NCI-H2196 treated with DMSO at 0.1 percent for 48 hours (cell line): ENCODE measurements at regions not wholly inside any gene's neighbourhood (a gene's known extent, or its start where the extent isn't known, plus 50 kb on each side); places are given as distances from the start of the nearest gene placed in this dataset.

Experiments used
- DNase-seq: peaks from one replicate; lab custom pipeline; 2025; ENCODE audit not compliant: unreplicated experiment; lab: John Stamatoyannopoulos, UW

DNA sequence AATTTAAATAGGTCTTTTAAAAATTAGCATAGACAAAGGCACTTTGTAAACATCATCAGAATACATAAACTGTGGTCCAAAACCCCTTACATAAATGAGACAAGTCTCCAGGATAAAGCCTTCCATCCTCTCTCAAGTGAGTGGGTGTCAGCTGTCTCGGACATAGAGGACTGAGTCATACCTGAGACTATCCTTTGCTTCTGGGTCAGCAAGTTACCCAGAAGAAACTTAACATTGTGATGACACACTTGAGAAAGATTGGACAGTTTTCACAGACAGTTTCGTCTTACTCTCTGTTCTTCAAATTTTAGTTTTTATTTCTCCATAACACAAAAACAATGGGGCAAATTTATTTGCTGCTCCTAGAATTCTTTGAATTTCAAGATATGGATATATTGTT lies 838.0 kb downstream of the DHX35 start:
- DNase-seq = no peak

DNA sequence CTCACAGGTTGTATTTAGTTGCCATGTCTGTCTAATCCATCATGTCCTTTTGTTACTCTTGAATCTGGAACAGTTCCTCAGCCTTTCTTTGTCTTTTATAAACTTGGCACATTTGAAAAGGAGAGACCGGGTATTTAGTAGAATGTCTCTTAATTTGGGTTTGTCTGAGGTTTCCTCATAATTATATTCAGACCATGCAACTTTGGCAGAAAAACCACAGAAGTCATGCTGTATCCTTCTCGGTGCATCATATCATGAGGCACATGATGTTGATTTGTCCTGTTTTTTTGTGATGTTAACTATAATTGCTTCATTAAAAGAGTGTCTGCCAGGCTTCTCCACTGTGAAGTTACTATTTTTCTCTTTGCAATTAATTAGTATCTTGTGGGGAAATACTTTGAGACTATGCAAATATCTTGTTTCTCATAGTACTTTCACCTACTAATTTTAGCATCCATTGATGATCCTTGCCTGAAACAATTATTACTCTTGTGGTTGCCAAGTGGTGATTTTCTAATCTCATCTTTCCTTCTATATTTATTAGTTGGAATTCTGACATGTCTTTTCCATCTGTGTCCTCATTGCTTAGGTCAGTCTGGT lies 837.3 kb downstream of the DHX35 start:
- no peak for DNase-seq

DNA sequence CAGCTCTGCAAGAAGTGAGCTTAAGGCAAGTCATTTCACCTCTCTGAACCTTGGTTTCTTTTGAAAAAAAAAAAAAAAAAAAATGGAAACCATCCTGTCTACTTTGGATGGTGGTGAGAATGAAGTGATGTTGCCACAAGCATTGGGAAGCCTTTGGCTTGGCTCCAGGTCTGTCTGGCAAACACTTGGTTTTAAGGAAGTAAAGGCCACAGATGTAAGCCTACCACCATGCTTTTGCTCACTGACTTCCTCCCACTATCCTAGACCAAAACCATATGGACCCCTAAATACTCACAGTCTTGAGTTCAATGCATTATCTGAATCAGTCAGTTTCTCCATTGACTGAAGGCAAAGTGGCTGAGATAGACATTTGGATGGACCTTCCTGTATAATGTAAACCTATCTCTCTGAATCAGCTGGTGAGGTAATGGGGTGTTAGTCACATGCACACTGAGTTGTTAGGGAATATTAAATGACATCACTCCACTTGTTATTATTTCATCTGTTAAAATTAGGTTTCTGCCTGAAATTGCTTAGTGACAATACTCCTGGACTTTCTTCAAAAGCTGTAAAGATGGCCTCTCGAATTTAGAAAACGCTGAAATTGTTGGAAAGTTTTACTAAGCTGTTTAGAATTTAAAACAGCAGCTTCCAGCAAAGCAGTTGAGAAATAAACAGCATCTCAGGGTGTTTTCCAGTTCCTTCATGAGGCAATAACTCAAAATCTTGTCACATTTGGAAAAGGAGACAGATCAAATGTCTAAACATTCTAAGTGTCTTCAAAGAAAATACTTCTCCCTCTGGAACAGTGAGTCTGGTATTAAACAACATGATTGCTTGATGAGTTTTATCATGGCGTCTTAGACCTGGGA lies 833.5 kb downstream of the DHX35 start:
- DNase-seq = no peak

DNA sequence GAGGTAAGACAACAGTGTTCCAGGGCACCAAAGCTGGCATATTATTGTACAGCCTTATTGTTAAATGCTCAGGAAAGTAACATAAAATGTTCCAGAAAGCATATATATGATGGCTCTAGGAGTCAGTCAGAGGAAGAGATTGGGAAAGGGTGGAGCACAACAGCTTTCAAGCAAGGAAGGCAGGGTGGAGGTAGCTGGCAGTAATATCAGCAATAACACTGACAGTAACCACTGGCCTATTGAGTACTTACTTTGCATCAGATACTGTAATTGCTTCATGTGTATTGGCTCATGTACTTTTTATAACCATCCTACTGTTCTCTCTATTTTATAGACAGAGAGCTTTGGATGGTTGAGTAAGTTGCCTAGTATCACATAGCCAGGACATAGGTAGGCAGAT lies 830.2 kb downstream of the DHX35 start:
- DNase-seq = no peak

DNA sequence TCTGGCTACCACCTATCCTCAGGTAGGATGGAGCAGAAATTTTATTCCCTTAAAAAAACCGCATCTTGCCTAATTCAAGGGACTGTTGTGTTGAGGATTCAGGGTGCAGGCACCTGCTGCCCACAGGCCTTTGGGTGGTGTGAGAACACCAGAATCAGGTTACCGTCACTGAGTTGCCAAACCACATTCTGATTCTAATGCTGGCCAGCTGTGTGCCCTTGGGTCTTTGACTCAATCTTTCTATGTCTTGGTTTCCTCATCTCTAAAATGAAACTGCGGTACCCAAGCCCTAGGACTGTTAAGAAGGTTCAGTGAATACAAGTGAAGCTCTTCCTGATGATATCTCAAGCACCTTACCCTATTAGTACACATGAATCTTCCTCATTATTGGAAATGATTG lies 827.3 kb downstream of the DHX35 start:
- no peak for DNase-seq

DNA sequence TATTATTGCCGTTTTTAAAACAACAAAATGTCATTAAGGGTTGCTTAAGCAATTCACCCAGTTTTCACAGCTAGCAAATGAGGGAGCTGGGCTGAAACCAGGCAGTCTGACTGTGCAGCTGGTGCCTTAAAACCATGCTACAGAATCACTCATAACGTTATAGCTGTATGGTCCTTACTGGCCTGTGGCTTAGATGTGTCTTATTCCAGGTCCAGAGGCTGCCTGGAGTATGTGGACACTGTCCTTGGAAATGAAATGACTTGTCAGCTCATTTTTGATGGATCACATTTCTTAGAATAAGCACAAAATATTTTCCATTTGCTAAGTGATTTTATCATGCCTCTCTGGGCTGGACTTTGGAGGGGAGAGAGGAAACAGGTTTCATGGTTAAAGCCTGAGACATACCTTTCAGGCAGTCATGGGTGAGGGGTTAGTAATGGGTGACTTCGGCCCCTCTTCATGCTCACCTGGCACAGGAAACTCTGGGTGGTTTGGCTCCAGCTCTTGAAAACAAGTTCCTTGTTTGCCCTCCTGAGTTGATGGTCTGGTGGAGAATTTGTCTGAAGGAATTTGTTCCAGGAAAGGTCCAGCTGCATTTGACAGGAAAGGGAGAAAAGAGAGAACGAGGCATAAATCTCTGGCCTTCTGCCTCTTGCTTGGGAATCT lies 823.2 kb downstream of the DHX35 start:
- DNase-seq = no peak

DNA sequence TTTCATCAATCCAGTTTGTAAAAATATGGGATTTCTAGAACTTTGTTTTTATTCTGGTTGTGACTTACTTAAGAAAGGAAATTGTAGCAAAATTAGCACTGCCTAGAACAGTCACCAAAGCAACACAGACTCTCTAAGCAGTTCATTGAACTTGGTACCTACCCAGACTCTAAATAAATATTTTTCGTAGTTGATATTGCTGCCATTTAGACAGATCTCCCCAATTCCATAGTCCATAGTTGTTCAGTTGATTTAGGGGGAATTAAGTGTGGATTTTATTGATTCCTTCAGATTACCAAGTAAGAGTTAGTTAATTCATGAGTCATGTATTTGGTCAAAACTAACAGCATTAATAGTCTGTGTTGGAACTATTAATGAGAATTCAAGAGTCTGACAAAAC lies 822.5 kb downstream of the DHX35 start:
- no peak for DNase-seq

DNA sequence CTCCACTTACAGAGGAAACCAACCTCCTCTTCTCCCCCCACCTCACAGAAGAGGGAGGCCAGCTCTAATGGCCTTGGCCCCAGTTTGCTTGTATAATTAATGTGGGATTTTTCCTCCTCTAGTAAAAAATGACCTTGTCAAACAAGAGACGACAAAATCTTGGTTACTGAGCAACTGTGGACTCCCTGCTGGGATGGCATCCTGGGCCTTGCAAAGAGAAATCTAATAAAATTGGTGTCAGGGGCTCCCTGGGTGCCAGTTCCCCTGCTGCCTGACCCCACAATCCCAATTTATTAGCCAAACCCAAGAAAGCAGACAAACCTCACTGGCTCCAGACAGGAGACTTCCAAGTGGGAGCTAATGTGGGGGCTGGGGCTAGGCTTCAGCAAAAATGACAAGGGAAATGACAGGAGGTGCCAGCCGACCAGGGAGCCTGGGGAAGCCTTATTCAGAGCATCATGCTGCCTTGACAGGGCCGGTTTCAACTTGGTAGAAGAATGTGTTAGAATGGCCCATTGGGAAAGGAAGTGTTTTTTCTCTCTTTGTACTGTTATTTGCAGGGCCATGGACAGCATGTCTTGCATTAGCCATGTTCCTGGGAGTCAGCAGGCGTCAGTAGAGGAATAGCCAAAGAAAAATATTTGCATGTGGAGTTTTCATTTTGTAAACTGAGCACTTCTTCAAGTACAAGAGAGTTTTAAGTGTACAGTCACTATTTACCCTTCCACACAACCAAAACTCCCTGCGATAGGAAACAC lies 816.9 kb downstream of the DHX35 start:
- DNase-seq = no peak

DNA sequence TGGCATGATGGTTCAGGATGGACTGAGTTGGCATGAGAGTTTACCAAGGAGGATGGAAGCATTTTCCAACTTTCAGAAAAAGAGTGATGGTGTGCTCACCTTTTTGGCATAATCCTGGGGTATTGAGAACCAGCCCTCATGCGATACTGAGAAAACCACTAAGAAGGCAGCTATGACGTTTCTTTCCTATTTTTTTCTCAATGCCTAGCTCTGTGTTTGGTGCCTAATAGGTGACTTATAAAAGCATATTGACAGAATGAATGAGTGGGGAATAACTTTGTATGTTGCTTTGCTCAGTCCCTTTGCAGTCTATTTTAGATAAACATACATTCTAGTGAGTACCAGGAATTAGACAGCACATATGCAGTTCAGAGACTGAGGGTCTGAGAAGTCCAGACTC lies 816.3 kb downstream of the DHX35 start:
- no peak for DNase-seq

DNA sequence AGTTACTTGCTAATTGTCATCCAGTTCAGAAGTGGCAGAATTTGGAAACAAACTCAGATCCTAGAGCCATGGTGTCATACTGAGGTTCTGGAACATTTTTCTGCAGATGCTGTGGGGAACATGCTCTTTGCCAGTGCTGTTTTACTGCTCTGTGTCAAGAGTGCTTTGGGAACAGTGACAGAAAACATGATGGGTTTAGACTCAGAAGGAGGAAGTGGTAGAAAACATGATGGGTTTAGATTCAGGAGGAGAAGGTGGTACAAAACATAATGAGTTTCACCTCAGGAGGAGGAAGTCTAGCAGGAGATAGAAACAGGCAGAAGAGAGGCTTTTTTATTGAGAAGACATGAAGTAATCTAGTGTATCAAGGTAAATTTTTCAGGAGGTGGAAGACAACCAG lies 815.5 kb downstream of the DHX35 start:
- DNase-seq = no peak

DNA sequence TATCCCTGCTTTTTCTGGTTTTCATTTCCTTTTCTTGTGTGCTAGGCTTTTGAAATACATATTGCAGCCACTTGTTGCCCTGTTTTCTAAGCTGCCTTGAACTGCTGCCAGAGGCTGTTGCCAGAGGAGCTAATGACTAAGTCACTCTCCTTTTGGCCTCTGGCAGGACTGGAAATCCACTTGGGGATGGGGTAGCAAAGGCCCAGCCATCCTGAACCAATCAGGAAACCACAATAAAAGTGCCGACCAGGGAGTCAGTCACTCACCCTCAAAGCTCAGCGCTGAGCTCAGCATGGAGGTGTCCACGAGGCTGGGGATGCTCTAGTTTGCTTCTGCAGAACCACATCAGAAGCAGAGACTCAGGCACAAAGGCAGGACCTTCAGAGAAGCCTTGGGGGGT lies 813.0 kb downstream of the DHX35 start:
- DNase-seq = peak; percentile 39

DNA sequence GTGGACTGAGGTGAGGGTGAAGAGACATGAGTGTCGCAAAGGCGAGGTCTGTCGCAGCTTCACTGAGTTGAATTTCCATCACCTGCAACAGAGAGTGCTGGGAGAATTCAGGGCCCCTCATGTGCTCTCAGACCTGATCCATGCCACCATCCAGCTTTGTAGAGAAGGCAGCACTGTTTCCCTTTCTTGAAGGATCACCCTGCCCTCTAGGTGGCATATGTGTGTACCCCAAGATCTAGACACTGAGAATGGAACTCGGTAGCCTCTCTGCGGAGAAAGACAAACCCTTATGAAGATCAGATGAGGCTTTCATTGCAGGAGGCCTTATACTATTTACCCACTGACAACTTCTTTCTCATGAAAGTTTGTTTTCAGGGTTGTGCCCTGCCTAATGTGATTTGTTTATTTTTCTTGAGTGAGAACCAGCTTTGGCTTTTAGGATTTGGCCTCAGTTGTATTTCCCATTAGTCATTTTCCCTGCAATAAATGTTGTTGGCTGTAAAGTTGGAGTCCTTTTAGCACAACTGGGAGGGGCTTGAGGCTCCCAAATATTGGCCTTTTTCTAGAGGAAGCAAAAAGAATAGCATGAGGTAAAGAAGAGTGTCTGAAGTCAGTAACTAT lies 811.3 kb downstream of the DHX35 start:
- no peak for DNase-seq

DNA sequence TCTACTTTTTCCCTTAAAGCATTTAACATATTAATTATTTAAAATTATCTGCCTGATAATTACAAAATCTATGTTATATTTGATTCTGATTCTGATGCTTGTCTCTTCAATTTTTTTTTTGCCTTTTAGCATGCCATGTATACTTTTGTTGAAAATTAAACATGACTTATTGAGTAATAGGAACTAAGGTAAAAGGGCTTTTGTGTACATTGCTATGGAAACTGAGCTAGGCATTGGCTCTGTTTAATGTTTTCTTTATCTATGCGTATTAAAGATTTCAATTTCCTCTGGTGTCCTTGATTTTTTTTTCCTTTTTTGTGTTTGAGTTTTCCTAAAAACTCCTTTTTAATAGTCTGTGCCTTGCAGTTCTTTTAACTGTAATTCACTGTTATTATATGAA lies 805.2 kb downstream of the DHX35 start:
- DNase-seq = no peak

DNA sequence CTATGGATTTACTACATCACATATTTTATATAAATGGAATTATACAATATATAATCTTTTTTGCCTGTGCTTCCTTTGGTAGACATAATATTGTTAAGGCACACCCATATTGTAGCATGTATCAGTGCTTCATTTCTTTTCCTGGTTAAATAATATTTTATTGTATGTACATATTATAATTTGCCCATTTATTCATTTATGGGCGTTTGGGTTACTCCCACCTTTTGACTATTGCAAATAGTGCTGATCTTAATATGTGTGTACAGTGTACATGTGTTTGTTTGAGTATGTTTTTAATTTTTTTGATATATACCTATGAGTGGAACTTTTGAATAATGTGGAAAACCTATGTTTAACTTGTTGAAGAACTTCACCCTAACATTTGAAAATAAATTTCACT lies 804.2 kb downstream of the DHX35 start:
- no peak for DNase-seq

DNA sequence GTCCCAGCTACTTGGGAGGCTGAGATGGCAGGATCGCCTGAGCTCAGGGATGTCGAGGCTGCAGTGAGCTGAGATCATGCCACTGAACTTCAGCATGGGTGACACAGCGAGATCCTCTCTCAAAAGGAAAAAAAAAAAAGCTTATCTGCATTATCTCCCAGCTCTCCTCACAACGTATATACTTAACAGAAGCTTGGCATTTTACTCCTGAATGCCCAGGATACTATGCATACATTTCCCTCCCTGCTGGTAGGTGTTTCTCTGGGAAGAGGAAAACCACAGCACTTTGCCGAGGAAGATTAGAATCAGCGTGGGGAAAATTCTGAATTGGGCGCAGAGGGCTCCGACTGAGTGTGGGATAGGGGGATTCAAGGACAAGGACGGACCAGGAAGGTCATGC lies 800.6 kb downstream of the DHX35 start:
- DNase-seq = no peak

DNA sequence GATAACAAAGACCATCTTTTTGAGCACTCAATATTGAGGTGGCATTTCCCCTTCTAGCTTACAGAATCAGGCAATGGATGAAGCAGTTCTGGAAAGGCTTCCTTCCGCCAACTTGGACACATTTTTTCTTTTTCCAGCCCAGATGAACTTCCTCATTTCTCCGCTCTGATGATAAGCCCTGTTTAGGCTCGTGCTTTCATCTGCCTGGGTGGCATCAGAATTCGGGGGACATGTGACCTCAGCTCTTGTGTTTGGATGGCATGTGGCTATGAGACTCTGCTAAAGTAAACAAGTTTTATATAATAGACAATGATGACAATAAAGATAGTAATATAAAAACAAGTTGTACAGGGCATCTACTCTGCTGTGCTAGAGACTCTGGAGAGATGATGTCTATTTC lies 796.7 kb downstream of the DHX35 start:
- no peak for DNase-seq

DNA sequence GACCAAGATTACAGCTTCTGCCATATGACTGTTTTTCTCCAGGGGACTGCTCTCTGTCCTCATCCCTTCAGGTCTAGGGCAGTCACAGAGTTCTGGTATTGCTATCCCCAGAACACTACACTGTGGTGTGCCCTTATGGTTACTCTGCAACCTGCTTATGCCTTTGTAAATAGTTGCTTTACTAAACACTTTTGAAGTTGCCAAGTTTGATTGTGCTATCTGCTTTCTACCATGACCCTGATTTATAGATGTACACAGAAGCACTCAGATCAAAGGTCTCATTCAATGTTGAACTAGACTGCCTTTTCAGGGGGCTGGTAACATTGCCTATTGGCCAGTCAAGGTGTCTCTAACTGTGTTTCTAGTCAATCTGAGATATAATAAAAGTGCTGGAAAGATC lies 794.7 kb downstream of the DHX35 start:
- DNase-seq = no peak

DNA sequence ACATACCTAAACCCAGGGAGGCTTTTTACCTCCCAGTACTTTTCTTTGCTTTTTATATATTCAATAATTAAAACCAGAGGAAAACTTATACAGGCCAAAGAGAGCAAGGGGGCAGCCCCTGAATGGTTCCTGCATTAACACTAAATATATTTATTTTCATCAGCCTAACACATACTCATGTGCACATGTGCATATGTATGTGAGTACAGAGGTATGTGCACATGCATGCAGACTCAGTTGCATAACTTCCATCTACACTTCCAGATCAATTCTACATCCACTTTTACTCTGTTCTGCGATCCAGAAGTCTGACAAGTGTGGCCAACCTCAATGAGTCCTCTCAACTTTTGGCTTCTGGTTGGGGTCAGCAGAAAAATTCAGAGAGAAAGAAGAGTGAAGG lies 794.2 kb downstream of the DHX35 start:
- DNase-seq = no peak

DNA sequence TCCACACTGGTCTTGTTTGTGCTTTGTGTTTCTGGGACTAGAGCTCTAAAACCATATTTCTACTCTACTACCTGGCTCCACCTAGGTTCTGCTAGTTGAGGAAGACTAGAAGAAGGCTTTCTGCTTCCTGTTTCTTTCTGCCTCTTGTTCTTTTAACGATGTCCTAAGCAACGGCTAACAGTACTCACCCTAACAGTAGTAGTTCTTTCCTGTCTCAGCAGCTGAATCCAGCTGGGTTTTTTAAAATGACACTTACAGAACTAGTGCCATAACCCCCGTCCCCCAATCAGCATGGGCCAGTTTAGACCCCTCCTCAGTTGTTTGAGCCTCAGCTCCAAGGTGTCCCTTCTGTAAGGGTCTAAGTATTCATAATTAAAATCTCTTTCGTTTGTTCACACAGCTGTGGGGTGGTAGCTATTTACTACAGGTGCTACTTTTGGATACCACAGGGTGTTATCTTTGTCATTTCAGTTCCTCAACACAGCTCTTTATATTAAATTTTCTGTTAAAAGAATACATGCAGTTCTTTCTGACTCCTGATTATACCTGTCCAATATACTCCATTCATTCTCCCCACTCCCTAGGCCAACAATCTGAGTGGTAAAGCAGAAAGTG lies 790.2 kb downstream of the DHX35 start:
- no peak for DNase-seq

DNA sequence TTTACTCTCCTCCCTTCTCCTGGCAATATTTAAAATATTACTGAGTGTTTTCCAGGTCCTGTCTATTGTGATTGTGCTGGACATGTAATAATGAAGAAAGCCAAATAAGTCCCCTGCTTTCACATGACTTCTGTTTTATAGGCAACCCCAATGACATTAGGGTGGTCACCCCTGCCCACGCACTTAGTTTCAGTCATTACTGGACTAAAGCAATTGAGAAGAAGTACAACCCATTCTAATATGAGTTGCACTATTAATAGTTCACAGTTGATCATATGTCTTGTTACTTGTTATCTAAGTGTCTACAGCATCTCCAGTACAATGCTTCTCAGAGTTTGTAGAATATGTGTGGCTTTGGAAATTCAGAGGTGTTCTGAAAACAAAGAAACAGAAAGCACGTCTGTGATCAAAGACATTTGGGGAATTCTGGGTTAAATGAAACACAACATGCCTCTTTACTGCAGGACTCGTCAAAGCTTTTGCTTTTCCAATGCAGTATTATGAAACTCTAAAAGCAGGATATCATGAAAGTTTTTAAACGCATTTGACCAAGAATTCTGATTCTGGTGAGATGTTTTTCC lies 789.5 kb downstream of the DHX35 start:
- DNase-seq = no peak
